Spinal cord (tissue), 9 donors: ENCODE measurements at regions not wholly inside any gene's neighbourhood (a gene's known extent, or its start where the extent isn't known, plus 50 kb on each side); places are given as distances from the start of the nearest gene placed in this dataset.
A peak's percentile ranks its signal among the peaks of the same experiment; 100 is the strongest.

Experiments used
- DNase-seq, 6 donors: peaks; one replicate each; pipeline versions ENCODE4 v3.0.0 to v3.0.0-alpha.2; 2013 to 2015; ENCODE audit warnings: low spot score in 6 of 6, low read depth in 4 of 6
- H3K27ac ChIP-seq: one replicate; pipeline ENCODE4 v1.5.1; 2013; ENCODE audit warnings: low read depth, low read length, control low read depth
- H3K27me3 ChIP-seq: one replicate; pipeline ENCODE4 v1.6.1; 2013; ENCODE audit warnings: low read length; ENCODE audit not compliant: control insufficient read depth, insufficient read depth
- H3K36me3 ChIP-seq: one replicate; pipeline ENCODE4 v1.6.1; 2013; ENCODE audit warnings: low read length; ENCODE audit not compliant: control insufficient read depth, insufficient read depth
- H3K4me1 ChIP-seq: one replicate; pipeline ENCODE4 v1.6.1; 2013; ENCODE audit warnings: low read length; ENCODE audit not compliant: control insufficient read depth, insufficient read depth
- H3K4me3 ChIP-seq: one replicate; pipeline ENCODE4 v1.5.1; 2013; ENCODE audit warnings: low read depth, low read length, control low read depth
- H3K9me3 ChIP-seq: one replicate; pipeline ENCODE4 v1.6.1; 2013; ENCODE audit warnings: low read length; ENCODE audit not compliant: control insufficient read depth, insufficient read depth
- WGBS: methylation state at CpG from one replicate; pipeline ENCODE4 v1.1.5; 2013; ENCODE audit warnings: missing lambda C conversion rate; ENCODE audit not compliant: insufficient coverage; 5-methylcytosine and 5-hydroxymethylcytosine counted together
- donor health status: healthy.

GRCh38 chr14:53896726-53897125 lies 59.9 kb downstream of the BMP4 start:
- peak in 2 of 6 donors; percentile 8 to 25 for DNase-seq
- H3K9me3 ChIP-seq, result no peaks in the 10 kb centered on the region
- H3K27me3 ChIP-seq, result no peaks in the 10 kb centered on the region
- H3K4me1 ChIP-seq, result no peaks in the 10 kb centered on the region
- no peak overlapping the region for H3K4me3 ChIP-seq
- WGBS, result no CpG with 5 or more reads among the region's 1 CpG
- H3K36me3 ChIP-seq, result no peaks in the 10 kb centered on the region
- no peak overlapping the region for H3K27ac ChIP-seq

GRCh38 chr14:53894456-53894855 lies 62.2 kb downstream of the BMP4 start:
- no CpG with 5 or more reads among the region's 2 CpGs for WGBS
- Histone ChIP-seq H3K27ac (no peak overlapping the region), H3K4me1 (no peaks in the 10 kb centered on the region), H3K27me3 (no peaks in the 10 kb centered on the region), H3K4me3 (no peak overlapping the region), H3K9me3 (no peaks in the 10 kb centered on the region), H3K36me3 (no peaks in the 10 kb centered on the region)
- no peak for DNase-seq

- H3K4me3 ChIP-seq, result no peak overlapping the region
- no peaks in the 10 kb centered on the region for H3K27me3 ChIP-seq
- no peaks in the 10 kb centered on the region for H3K9me3 ChIP-seq
- H3K36me3 ChIP-seq, result no peaks in the 10 kb centered on the region
- WGBS, result no CpG with 5 or more reads among the region's 2 CpGs
- no peak for DNase-seq
- no peaks in the 10 kb centered on the region for H3K4me1 ChIP-seq
- no peak overlapping the region for H3K27ac ChIP-seq
These were observed 63.3 kb downstream of the BMP4 start for GRCh38 chr14:53893374-53893773.

- no peaks in the 10 kb centered on the region for H3K36me3 ChIP-seq
- H3K27me3 ChIP-seq, result no peaks in the 10 kb centered on the region
- H3K27ac ChIP-seq, result no peak overlapping the region
- H3K4me1 ChIP-seq, result no peaks in the 10 kb centered on the region
- 55% methylated on average over 2 of the region's 3 CpGs for WGBS
- no peaks in the 10 kb centered on the region for H3K9me3 ChIP-seq
- H3K4me3 ChIP-seq, result no peak overlapping the region
- DNase-seq, result peak in 1 of 6 donors; percentile 41
These were observed 66.0 kb downstream of the BMP4 start for GRCh38 chr14:53890611-53891101.

GRCh38 chr14:53888535-53889386 lies 67.9 kb downstream of the BMP4 start:
- no CpG with 5 or more reads among the region's 3 CpGs for WGBS
- Histone ChIP-seq H3K9me3 (no peaks in the 10 kb centered on the region), H3K4me1 (no peaks in the 10 kb centered on the region), H3K27ac (no peak overlapping the region), H3K36me3 (no peaks in the 10 kb centered on the region), H3K27me3 (no peaks in the 10 kb centered on the region), H3K4me3 (no peak overlapping the region)
- no peak for DNase-seq

- H3K27ac ChIP-seq, result no peak overlapping the region
- no peaks in the 10 kb centered on the region for H3K27me3 ChIP-seq
- WGBS, result no CpG with 5 or more reads among the region's 1 CpG
- DNase-seq, result no peak
- no peaks in the 10 kb centered on the region for H3K9me3 ChIP-seq
- no peaks in the 10 kb centered on the region for H3K4me1 ChIP-seq
- no peaks in the 10 kb centered on the region for H3K36me3 ChIP-seq
- no peak overlapping the region for H3K4me3 ChIP-seq
These were observed 71.4 kb downstream of the BMP4 start for GRCh38 chr14:53885136-53885640.

- Histone ChIP-seq H3K9me3 (no peaks in the 10 kb centered on the region), H3K27me3 (no peaks in the 10 kb centered on the region), H3K27ac (no peak overlapping the region), H3K4me3 (no peak overlapping the region), H3K36me3 (no peaks in the 10 kb centered on the region), H3K4me1 (no peaks in the 10 kb centered on the region)
- no peak for DNase-seq
- no CpG with 5 or more reads among the region's 1 CpG for WGBS
These were observed 72.0 kb downstream of the BMP4 start for GRCh38 chr14:53884601-53885000.

GRCh38 chr14:53883739-53884138 lies 72.9 kb downstream of the BMP4 start:
- no CpG with 5 or more reads among the region's 4 CpGs for WGBS
- Histone ChIP-seq H3K27ac (no peak overlapping the region), H3K4me1 (no peaks in the 10 kb centered on the region)

GRCh38 chr14:53882684-53883083 lies 73.9 kb downstream of the BMP4 start:
- no peak overlapping the region for H3K4me3 ChIP-seq
- no peak overlapping the region for H3K27ac ChIP-seq
- no peaks in the 10 kb centered on the region for H3K9me3 ChIP-seq
- H3K4me1 ChIP-seq, result no peaks in the 10 kb centered on the region
- no peak for DNase-seq
- H3K36me3 ChIP-seq, result no peaks in the 10 kb centered on the region
- WGBS, result 60% methylated on average over 1 of the region's 4 CpGs
- no peaks in the 10 kb centered on the region for H3K27me3 ChIP-seq

More at GRCh38 chr14:53883739-53884138, 72.9 kb downstream of the BMP4 start:
- no peaks in the 10 kb centered on the region for H3K27me3 ChIP-seq
- H3K36me3 ChIP-seq, result no peaks in the 10 kb centered on the region
- H3K4me3 ChIP-seq, result no peak overlapping the region
- no peak for DNase-seq
- H3K9me3 ChIP-seq, result no peaks in the 10 kb centered on the region

- Histone ChIP-seq H3K9me3 (no peaks in the 10 kb centered on the region), H3K36me3 (no peaks in the 10 kb centered on the region), H3K4me1 (no peaks in the 10 kb centered on the region), H3K4me3 (no peak overlapping the region), H3K27ac (no peak overlapping the region), H3K27me3 (no peaks in the 10 kb centered on the region)
- WGBS, result no CpG with 5 or more reads among the region's 5 CpGs
- no peak for DNase-seq
These were observed 74.7 kb downstream of the BMP4 start for GRCh38 chr14:53881921-53882320.
